Erythroblast (primary cell): ENCODE measurements at regions not wholly inside any gene's neighbourhood (a gene's known extent, or its start where the extent isn't known, plus 50 kb on each side); places are given as distances from the start of the nearest gene placed in this dataset.

Experiments used
- GATA1 ChIP-seq: IDR thresholded peaks from 2 replicates; pipeline ENCODE4 v1.6.1; 2011; ENCODE audit warnings: low read depth, mild to moderate bottlenecking, control low read depth, low read length, moderate library complexity
- POLR2A ChIP-seq: IDR thresholded peaks from 2 replicates; pipeline ENCODE4 v1.6.1; 2011; ENCODE audit warnings: mild to moderate bottlenecking, low read length

DNA sequence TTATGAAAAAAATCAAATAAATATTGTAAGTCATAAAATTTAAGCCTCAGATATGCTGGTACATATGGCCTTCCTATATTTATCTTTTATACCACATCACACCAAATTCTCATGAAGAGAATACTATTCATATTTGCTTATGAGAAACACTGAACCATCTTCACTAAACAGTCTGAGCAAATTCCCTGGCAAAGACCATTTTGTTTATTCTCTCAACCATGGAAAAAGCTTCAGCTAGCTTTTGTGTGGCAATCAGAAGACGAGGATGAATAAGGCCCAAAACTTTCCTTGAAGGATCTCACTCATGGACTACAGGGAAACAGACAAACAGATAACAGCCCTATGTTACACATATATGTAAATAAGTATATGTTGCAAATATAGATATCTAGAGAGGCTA is 252.1 kb downstream of the TMX3 start:
- no peak for TF ChIP-seq POLR2A
- TF ChIP-seq GATA1: no peak
